Calu3 (cell line): ENCODE measurements at regions not wholly inside any gene's neighbourhood (a gene's known extent, or its start where the extent isn't known, plus 50 kb on each side); places are given as distances from the start of the nearest gene placed in this dataset.

Experiments
- BruUV-seq: library from RNA; stranded (reverse); fragments of 400-500 nt; replicated peaks from 2 replicates; lab custom pipeline; 2021; lab: Mats Ljungman, UMichigan
- CTCF ChIA-PET: fragments of 300-600 bp; sonication (Branson Sonifier 250); formaldehyde crosslinking; loops from one replicate; lab custom pipeline; 2022; ENCODE audit warnings: antibody characterized with exemption; lab: Charles Lee
- DNase-seq: peaks from one replicate; pipeline ENCODE4 v3.0.0; 2022
- H3K27ac Mint-ChIP-seq: one replicate; pipeline ENCODE4 v1.8.0; 2022; ENCODE audit warnings: mixed read lengths; ENCODE audit not compliant: unreplicated experiment
- H3K27me3 Mint-ChIP-seq: one replicate; pipeline ENCODE4 v1.8.0; 2022; ENCODE audit warnings: mixed read lengths; ENCODE audit not compliant: unreplicated experiment
- H3K36me3 Mint-ChIP-seq: one replicate; pipeline ENCODE4 v1.8.0; 2022; ENCODE audit warnings: mild to moderate bottlenecking, moderate library complexity, mixed read lengths; ENCODE audit not compliant: insufficient read depth, unreplicated experiment
- H3K4me1 Mint-ChIP-seq: one replicate; pipeline ENCODE4 v1.8.0; 2022; ENCODE audit warnings: mild to moderate bottlenecking, low read depth, mixed read lengths; ENCODE audit not compliant: unreplicated experiment
- H3K4me3 Mint-ChIP-seq: one replicate; pipeline ENCODE4 v1.8.0; 2022; ENCODE audit warnings: mild to moderate bottlenecking, low read depth, moderate library complexity, mixed read lengths; ENCODE audit not compliant: unreplicated experiment
- H3K9me3 Mint-ChIP-seq: one replicate; pipeline ENCODE4 v1.8.0; 2022; ENCODE audit warnings: low read depth, mixed read lengths; ENCODE audit not compliant: unreplicated experiment
- intact Hi-C: fragments of 100-400 bp; cut with micrococcal nuclease; formaldehyde crosslinking; loops from one replicate; pipeline ENCODE4 v1.10.0; 2022; ENCODE audit not compliant: unreplicated experiment
- TF ChIP-seq, protein P1 (sequence below): fragments of 200-600 bp; IDR thresholded peaks from one replicate; pipeline ENCODE4 v1.8.0; 2022; ENCODE audit warnings: antibody characterized with exemption; ENCODE audit not compliant: unreplicated experiment

DNA sequence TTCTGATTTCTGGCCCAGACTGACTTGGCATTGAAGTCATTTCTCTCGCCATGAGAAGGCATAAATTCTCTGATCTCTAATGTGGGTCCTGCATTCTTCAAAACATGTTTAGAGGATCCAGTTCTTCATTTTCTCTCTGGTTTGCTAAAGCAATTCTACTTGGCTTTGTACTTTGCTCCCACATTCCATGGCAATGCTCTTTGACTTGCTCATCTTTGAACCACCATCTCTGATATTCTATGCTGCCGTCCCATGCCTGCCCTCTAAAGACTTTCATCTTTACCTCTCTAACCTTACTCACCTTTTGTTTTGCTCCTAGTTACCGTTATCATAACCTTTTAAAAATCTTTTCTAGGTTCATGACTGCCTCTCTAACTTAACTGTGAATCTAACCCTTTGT, 366.9 kb downstream of the KIF4B start:
- H3K27ac Mint-ChIP-seq = no peak overlapping the region
- no peaks in the 10 kb centered on the region for H3K4me1 Mint-ChIP-seq
- peaks cover 18% of the 10 kb centered on the region for H3K9me3 Mint-ChIP-seq
- TF ChIP-seq, protein P1, sequence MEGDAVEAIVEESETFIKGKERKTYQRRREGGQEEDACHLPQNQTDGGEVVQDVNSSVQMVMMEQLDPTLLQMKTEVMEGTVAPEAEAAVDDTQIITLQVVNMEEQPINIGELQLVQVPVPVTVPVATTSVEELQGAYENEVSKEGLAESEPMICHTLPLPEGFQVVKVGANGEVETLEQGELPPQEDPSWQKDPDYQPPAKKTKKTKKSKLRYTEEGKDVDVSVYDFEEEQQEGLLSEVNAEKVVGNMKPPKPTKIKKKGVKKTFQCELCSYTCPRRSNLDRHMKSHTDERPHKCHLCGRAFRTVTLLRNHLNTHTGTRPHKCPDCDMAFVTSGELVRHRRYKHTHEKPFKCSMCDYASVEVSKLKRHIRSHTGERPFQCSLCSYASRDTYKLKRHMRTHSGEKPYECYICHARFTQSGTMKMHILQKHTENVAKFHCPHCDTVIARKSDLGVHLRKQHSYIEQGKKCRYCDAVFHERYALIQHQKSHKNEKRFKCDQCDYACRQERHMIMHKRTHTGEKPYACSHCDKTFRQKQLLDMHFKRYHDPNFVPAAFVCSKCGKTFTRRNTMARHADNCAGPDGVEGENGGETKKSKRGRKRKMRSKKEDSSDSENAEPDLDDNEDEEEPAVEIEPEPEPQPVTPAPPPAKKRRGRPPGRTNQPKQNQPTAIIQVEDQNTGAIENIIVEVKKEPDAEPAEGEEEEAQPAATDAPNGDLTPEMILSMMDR = no peak
- intact Hi-C loops = no loop called here
- no TSS peak for BruUV-seq
- no peak for DNase-seq
- no peaks in the 10 kb centered on the region for H3K27me3 Mint-ChIP-seq
- CTCF ChIA-PET = no interaction called here
- no peaks in the 10 kb centered on the region for H3K36me3 Mint-ChIP-seq
- no peak overlapping the region for H3K4me3 Mint-ChIP-seq

DNA sequence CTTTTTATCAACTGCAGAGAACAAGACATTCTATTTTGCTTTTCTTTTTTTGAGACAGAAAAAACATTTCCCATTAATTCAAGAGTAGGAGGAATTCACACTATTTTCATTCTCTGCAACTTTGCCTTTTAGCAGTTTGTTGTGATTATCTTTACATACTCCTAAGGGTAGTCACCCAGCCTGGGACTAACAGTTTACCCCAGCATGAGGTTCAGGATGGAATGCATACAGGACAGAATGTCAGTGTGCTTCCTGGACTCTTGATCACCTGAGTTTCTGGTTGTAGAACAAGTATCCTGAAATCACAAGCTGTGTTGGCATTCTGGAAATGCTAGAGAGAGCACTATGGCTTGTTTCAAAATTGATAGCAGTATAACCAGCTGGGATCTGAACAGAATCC, 368.1 kb downstream of the KIF4B start:
- no peaks in the 10 kb centered on the region for H3K36me3 Mint-ChIP-seq
- no TSS peak for BruUV-seq
- intact Hi-C loops = no loop called here
- no peaks in the 10 kb centered on the region for H3K4me1 Mint-ChIP-seq
- no peak overlapping the region for H3K27ac Mint-ChIP-seq
- TF ChIP-seq, protein P1 = no peak
- H3K27me3 Mint-ChIP-seq = no peaks in the 10 kb centered on the region
- CTCF ChIA-PET = no interaction called here
- H3K4me3 Mint-ChIP-seq = no peak overlapping the region
- peaks cover 22% of the 10 kb centered on the region for H3K9me3 Mint-ChIP-seq
- DNase-seq = no peak

DNA sequence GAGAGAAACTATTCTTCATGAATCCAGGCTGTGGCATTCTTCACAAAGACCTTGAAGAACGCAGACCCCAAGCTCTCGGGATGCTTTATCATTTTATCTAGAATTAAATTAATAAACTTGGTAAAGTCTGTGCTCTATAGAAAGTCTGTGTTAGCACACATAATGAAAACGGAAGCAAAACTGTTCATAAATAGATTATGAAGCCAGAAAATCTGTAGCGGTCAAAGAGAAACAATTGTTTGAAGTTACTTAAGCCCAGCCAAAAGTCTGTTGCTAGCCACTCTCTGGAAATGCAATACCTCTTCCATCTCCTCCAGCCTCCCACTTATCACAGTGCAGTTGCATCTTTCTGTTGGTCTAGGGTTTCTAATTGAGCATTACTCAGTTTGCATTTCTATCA, 375.9 kb downstream of the KIF4B start:
- no peak overlapping the region for H3K27ac Mint-ChIP-seq
- no peak overlapping the region for H3K4me3 Mint-ChIP-seq
- CTCF ChIA-PET = no interaction called here
- no peaks in the 10 kb centered on the region for H3K27me3 Mint-ChIP-seq
- intact Hi-C loops = no loop called here
- H3K4me1 Mint-ChIP-seq = no peaks in the 10 kb centered on the region
- TF ChIP-seq, protein P1 = no peak
- BruUV-seq = no TSS peak
- DNase-seq = no peak
- H3K36me3 Mint-ChIP-seq = no peaks in the 10 kb centered on the region
- H3K9me3 Mint-ChIP-seq = peaks cover 21% of the 10 kb centered on the region

DNA sequence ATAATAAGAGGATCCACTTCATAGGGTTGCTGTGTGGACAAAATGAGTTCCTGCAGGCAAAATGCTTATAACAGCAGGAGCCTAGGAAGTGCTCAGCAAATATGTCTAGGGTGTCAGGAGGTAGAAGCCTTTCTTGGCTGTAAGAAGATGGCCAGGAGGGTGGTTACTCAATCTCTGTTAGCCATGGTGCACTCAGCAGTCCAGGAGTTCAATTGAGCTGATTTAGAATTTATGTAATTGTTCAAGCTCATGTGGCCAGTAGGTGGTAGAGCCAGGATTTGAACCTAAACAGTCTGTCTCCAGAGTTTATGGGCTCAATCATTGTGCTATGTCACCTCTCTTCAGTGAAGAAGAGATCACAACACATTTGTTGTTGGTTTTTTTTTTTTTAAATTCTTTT, 381.2 kb downstream of the KIF4B start:
- Mint-ChIP-seq H3K9me3 (peaks cover 12% of the 10 kb centered on the region), H3K4me3 (no peak overlapping the region), H3K27me3 (no peaks in the 10 kb centered on the region), H3K36me3 (no peaks in the 10 kb centered on the region), H3K4me1 (no peaks in the 10 kb centered on the region), H3K27ac (no peak overlapping the region)
- no TSS peak for BruUV-seq
- CTCF ChIA-PET = no interaction called here
- intact Hi-C loops = no loop called here
- no peak for DNase-seq
- TF ChIP-seq, protein P1 = no peak
